IPS-18c (cell line): ENCODE measurements at regions not wholly inside any gene's neighbourhood (a gene's known extent, or its start where the extent isn't known, plus 50 kb on each side); places are given as distances from the start of the nearest gene placed in this dataset.

Experiments
- H3K4me3 ChIP-seq: 2 replicates; pipeline ENCODE4 v1.7.0; 2013; ENCODE audit warnings: low read depth, mild to moderate bottlenecking, low read length, moderate library complexity; ENCODE audit not compliant: insufficient read depth
- H3K9me3 ChIP-seq: one replicate; pipeline ENCODE4 v1.6.1; 2013; ENCODE audit warnings: mild to moderate bottlenecking, low read length, moderate library complexity; ENCODE audit not compliant: control insufficient read depth, insufficient read depth

DNA sequence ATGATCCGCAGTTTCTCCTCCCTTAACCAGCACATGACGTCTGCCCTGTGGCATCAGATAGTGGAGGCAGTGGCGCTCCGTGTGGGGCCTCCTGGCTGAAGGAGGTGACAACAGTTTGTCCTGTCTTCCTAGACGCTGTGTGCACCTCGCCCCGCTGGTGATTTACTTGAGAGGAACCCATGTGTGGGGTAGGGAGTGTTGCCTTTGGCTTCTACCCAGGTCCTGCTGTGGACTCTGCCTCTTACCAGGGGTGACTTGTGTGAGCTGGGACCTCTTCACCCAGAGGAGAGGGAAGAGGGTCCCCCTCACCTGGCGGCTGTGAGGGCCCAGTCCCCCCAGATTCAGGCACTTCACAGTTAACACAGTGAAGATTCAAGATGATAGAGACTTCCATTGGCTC, 77.6 kb downstream of the TMEM18 start:
- Histone ChIP-seq H3K9me3 (no peaks in the 10 kb centered on the region), H3K4me3 (no peak overlapping the region)

DNA sequence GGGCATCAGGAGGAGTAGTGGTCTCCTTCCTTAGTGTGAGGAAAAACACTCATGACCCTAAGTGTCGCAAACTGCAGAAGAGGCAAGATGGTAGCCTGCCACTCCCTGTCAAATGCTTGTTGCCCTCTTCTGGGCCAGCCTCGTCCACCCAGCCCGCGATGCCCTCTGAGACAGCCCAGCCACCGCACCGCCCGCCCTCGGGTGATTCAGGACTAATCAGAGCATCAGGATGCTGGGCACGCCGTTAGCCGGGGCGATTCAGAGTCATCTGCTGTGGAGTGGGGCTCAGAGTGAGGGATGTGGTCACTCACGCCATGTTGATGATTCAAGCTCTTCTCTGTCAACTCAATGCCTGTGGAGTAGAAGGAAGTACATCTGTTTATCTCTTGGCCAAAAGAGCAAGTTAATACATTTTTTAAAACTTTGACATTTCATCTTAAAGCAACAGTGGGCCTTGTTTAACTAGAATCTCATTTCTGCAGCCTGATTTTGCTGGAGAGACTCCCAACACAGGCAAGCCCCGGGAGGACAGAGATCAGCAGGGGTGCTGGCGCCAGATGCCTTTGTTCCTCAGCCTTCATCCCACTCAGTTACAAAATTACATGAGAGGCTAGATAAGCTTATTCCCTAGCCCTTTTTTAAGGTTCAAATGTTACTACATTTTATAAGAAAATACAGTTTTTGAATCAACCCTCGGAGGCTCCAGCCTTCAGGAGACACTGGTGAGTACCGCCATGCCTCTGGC, 79.0 kb downstream of the TMEM18 start:
- Histone ChIP-seq H3K9me3 (no peaks in the 10 kb centered on the region), H3K4me3 (no peak overlapping the region)

DNA sequence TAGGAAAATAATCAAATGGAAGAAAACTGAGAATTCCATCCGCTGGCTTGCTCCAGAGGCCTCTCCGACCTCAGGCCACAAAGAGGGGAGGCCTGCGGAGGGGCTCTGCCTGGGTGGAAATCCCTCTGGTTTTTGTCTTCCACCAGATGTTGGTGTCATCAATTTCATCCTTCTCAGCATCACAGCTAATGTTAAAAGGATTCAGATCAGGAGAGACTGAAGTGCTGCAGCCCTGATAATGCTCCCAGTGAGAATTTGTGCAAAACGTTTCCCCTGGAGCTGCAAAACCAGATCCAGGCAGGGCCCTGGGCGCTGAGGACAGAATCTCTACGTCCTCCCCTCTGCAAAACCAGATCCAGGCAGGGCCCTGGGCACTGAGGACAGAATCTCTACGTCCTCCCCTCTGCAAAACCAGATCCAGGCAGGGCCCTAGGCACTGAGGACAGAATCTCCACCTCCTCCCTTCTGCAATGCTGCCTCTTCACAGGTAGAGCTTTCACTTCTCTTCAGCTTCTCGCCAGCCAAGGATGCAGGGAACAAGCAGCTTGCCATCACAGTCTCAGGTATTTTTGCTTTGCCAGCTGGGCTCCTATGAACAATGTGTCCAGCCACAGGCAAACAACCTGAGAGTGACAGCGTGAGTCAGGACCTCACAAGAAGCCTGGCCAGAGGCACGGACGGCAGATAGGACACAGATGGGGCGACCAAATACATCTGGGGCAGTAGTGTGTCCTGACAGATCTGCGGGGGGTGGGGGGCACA, 81.2 kb downstream of the TMEM18 start:
- Histone ChIP-seq H3K4me3 (no peak overlapping the region), H3K9me3 (no peaks in the 10 kb centered on the region)

DNA sequence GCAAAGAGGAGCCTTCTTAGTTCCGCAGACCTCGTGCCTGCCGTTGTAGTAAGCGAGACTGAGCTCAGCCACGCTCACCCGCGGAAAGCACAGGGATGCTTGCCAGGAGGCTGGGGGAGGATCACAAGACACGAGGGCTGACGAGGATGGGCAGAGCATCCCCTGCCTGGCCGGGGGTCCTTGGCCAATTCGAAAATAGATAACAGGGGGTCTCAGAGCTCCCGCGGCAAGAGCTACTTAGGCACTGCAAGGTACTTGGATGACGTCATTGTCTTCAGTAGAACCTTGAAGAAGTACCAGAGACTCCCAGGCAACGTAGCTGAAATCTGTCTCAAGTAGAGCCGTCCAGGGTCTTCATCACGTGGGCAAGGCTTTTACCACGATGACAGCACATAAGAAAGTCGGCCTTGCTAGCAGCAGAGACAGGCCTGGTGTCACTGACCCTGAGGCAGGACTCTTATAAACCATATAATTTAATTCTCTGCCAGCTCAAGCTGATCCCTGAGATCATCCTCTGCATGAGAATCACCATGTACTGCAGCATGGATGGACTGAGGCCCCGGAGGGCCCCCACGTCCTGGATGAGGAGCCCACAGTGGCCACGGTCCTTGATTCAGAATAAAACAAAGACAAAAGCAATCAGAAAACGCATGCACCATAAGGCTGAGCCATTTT, 81.9 kb downstream of the TMEM18 start:
- no peak overlapping the region for H3K4me3 ChIP-seq
- H3K9me3 ChIP-seq, result no peaks in the 10 kb centered on the region

DNA sequence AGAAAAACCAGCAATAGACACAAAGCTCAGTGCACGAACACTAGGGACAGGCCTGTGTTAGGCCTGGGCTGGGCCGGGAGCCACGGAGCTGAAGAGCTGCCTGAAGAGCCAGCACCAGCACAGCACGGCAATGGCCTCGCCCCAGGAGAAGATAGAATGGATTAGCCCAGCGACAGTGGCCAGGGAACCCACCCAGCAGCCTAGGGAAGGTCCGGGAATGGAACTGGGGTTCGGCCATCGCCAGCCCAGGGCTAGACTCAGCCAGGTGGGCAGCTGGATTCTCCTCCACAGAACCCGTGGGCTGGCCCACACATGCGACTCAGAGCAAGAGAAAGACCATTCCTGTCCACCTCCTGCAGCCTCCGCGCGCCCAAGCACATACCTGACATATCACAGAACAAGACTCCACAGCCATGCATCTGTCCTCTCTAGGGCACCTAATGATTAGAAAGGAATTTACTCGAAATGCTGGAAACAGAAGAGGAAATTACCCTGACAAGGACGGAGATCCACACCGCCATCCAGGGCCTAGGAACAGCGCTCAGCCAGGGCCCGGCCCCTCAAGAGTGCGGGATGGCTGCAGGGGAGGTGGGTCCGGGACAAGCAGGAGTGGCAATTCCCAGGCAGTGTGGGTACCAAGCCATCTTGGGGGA, 82.8 kb downstream of the TMEM18 start:
- Histone ChIP-seq H3K9me3 (no peaks in the 10 kb centered on the region), H3K4me3 (no peak overlapping the region)

DNA sequence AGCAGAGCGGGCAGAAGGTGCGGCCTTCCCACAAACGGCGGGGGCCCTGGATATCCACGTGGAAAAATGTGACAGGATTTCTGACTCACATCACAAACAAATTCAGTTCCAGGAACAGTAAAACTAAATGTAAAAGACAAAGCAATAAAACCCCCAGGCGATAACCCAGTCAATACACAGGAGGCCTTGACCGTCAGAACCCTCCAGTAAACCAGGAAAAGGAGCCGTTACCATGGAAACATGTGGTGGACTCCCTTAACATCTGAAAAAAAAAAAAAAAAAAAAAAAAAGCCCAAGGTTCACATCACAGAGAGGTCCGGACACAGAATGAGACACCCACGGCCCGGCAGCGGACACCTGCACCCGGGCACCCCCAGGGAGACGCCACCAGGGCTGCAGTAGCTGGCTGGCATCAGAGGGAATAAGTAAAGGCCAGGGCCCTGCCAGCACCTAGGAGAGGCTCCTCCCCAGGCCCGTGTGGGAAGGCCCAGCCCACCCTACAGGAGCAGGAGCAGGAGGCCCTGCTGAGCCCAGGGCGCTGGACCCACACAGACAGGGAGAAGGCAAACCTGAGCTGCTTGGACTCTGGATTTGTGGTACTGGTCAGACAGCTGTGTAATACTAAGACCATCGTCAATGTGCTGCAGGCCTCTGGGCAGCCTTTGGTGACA, 83.7 kb downstream of the TMEM18 start:
- Histone ChIP-seq H3K4me3 (no peak overlapping the region), H3K9me3 (no peaks in the 10 kb centered on the region)

DNA sequence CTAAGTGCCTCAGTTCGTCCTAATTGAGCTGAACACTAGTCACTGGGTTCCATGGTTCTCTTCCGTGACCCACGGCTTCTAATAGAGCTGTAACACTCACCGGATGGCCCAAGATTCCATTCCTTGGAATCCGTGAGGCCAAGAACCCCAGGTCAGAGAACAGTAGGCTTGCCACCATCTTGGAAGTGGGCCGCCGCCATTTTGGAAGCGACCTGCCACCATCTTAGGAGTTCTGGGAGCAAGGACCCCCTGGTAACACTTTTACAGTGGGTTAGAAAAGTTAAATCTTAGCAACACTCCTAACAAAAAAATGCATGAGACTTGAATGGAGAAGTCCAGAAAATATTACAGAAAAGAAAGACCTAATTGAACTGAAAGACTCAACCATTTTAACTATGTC, 84.5 kb downstream of the TMEM18 start:
- Histone ChIP-seq H3K9me3 (no peaks in the 10 kb centered on the region), H3K4me3 (no peak overlapping the region)

DNA sequence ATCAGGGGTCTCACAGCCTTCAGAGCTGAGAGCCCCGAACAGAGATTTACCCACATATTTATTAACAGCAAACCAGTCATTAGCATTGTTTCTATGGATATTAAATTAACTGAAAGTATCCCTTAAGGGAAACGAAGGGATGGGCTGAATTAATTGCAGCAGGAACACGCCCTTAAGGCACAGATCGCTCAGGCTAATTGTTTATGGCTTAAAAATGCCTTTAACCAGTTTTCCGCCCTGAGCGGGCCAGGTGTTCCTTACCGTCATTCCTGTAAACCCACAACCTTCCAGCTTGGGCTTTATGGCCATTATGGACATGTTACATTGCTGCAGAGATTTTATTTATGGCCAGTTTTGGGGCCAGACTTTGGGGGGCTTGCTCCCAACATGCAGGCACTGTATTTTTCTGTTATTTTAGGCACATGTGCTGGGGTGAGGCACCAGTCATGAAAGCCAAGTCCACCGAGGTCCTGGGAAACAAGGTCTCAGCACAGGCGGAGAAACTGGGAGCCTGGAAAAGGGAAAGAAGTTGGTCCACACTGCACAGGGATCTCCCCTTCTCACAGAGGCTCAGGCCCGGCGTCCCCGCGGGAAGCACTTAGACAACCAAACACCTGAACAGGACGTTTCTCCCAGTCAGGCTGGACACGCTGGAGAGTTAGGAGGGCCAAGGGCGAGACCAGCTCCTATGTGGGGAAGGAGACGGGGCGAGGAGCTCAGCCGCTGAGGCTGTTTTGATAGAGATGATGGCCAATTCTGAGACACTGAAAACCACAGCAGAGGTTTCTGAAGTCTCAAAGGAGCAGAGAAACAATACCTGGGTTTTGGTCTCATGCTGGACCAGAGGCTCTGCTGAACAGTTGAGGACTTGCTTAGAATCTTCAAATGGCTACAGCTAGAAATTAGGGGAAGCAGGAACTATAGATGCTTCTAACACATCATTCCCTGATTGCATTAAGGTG, 86.7 kb downstream of the TMEM18 start:
- H3K4me3 ChIP-seq, result no peak overlapping the region
- H3K9me3 ChIP-seq, result no peaks in the 10 kb centered on the region

DNA sequence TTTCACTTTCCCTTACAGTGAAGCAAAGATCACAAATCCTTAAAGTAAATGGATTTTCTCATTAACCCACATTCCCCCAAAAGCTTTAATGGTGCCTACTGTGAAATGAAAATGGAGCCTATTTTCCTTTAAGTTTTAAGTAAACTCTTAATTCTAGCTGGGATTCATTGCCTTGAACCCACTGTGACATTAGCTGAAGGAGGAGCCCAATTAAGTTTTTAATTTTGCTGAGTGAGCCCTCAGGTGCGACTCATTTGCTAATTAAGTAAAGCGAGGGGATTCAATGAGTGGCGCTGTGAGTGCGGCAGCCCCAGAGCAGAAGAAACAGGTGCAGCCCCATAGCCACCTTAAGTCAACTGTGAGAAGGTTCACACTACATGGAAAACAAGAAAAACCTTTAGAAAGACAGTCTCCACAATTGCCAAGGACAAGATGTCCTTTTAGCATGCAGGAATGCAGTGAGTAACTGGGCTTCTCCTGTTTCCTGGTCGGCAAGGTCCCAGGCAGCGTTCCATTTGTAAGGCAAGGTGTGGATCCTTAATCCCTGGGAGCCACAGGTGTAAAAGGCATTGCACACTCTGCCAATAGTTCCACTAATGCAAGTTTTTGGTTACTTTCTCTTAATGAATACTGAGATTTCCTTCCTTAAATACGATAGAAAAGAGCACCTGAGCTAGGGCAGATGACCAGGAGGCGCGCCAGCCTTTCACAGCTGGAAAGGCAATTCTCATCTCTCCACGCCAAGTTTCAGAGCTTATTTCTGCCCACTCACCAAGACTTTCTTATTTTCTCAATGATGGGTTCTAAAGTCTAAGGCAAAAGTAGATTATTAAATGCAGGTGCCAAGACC, 87.7 kb downstream of the TMEM18 start:
- no peak overlapping the region for H3K4me3 ChIP-seq
- no peaks in the 10 kb centered on the region for H3K9me3 ChIP-seq

DNA sequence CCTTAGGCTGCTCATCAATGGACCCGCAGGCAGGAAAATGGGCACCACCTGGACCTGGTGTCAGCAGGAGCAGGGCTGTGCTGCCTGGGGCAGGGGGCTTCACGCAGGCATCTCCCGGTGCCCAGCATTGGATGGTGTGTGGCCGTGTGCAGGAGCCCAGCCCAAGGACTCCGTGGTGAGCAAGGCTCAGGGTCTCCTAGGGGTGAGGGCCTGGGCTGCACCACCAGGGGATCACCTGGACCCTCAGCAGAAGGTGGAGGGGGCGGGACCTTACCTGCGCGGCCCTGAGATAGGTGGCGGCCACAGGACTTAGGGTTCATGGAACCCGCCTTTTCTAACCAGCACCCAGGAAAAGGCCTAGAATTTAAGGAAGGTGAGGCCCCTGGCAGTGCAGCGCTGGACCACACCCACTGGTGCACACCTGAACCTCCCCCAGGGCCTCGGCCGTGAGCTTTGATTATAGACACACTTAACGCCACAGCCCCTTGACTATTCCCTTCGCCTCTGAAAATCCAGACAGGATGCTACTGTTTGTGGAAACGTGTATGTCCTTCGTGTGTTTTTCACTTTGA, 89.0 kb downstream of the TMEM18 start:
- Histone ChIP-seq H3K4me3 (no peak overlapping the region), H3K9me3 (no peaks in the 10 kb centered on the region)

DNA sequence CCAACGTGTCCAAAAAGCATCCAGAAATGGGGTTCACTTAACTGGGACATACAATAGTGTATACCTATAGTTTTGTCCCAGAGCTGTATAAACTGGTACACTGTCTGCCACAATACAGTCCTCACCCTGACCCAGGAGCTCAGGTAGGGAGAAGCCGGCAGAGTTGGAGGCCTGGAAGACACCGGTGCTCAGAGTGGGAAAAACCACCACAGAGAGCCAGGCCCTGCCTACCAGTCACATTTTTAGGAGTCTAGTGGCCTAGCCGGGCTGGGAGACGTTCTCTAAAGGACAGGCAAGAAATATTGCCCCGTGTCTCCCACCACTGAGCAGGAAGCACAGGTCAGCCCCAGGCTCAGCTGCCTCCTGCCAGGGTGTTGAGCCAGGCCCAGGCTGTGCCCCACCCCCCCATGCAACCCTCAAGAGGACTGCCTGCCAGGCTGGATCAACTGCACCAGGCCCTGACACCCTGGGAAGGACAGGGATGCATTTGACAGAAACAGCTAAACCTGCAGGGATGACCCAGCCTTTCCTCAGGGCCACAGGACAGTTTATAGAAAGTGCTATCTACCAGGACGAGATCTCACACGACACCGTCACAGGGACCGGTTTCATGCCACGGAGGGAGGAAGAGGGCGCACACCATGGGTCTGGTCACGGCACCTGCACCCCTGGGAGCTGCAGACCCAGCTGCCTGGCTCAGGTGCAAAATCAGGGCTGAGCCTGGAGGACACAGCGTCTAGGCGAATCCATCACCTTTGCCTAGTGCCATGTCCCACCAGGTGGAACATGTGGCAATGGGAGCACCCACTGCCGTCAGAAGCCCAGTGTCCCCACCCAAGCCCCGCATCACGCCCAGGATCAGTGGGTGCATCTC, 89.9 kb downstream of the TMEM18 start:
- H3K4me3 ChIP-seq, result no peak overlapping the region
- no peaks in the 10 kb centered on the region for H3K9me3 ChIP-seq

DNA sequence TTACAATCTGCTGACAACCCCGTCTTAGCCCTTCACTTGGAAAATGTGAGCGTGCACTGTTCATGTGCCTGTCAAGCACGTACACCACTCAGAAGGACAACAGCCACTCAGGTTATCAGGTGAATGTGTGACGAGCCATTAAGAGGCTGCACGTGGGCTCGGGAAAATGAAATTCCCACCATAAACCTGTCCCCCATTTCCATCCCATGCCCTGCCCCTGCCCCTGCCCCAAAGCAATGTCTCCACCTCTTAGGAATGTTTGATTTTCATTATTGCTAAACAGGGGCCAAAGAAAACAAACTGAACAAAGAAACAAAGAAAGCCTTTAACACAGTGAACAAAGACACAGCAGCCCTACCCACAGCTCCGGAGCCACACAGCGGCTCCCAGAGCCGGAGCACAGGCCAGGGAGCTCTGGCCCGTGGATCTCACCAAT, 90.5 kb downstream of the TMEM18 start:
- Histone ChIP-seq H3K9me3 (no peaks in the 10 kb centered on the region), H3K4me3 (no peak overlapping the region)

DNA sequence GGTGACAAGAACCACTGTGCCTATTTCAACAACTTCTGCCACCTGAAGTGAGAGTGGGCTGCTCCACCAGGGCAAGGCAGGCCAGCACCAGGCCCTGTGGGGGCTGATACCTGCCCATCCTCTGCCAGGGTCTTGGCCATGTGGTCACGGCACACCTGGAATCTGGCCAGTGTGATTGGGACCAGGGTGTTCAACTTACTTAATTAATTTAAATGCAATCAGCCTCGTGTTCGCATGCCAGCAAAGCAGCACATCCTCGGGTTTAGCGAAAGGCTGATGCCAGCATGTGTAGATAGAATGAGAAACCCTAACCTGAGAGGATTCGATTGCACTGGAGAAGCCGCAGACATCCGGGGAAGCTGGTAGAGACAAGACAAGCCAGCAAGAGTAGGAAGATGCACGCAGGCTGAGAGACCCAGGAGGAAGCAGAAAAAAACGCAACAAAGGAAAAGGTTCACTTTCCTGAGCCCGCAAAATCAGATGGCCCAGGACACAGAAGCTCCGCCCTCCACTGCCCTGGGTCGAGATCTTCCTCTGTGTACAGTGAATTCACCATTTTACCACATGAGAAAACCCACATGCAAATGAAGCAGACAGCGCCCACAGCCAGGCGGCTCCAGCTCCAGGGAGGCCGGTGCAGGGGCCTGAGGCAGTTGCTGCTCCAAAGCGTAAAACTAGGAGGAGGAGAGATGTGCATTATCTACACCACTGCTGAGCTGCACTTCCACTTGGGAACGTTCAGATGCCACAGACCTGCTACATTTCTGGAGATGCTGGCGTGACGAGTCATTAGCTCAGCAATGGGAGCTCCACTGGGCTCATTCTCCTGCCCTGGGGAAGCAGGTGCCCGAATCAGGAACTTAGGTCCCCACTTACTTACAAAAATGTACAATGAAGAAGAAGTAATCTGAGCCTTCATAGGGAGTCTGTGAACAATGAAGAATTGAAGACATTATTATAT, 92.1 kb downstream of the TMEM18 start:
- H3K9me3 ChIP-seq, result no peaks in the 10 kb centered on the region
- H3K4me3 ChIP-seq, result no peak overlapping the region
